Kidney (tissue), 13 donors: ENCODE measurements at regions not wholly inside any gene's neighbourhood (a gene's known extent, or its start where the extent isn't known, plus 50 kb on each side); places are given as distances from the start of the nearest gene placed in this dataset.

Experiments
- DNase-seq, 5 donors: peaks; one replicate each; pipeline ENCODE4 v3.0.0-alpha.2; 2013 to 2020
- FAIRE-seq: peaks from 2 replicates; lab custom pipeline; 2012; peaks lifted over from hg19 to GRCh38; lab: Jason Lieb, UNC
- H3K27ac ChIP-seq, 2 donors: one replicate each; pipeline ENCODE4 v1.7.0; 2013; ENCODE audit warnings: low read depth in 2 of 2, low read length in 2 of 2, inconsistent platforms in 1 of 2
- H3K27me3 ChIP-seq: one replicate; pipeline ENCODE4 v1.7.1; 2013; ENCODE audit warnings: low read length, inconsistent platforms; ENCODE audit not compliant: control insufficient read depth, insufficient read depth
- H3K36me3 ChIP-seq, 3 donors: one replicate each; pipeline versions ENCODE4 v1.7.0 to v1.7.1; 2013; ENCODE audit warnings: low read length in 3 of 3, control low read depth in 1 of 3, inconsistent platforms in 1 of 3; ENCODE audit not compliant: insufficient read depth in 3 of 3, control insufficient read depth in 2 of 3
- H3K4me1 ChIP-seq, 3 donors: one replicate each; pipeline versions ENCODE4 v1.7.0 to v1.7.1; 2013; ENCODE audit warnings: low read length in 3 of 3, inconsistent platforms in 1 of 3, low read depth in 1 of 3; ENCODE audit not compliant: control insufficient read depth in 2 of 3, insufficient read depth in 2 of 3
- H3K4me3 ChIP-seq, 3 donors: one replicate each; pipeline versions ENCODE4 v1.7.0 to v1.8.1; 2013; ENCODE audit warnings: low read length in 3 of 3, control low read depth in 1 of 3, inconsistent platforms in 1 of 3
- H3K9ac ChIP-seq, 3 donors: one replicate each; pipeline versions ENCODE4 v1.7.0 to v1.7.1; 2013; ENCODE audit warnings: low read length in 3 of 3, control low read depth in 1 of 3, inconsistent platforms in 1 of 3
- H3K9me3 ChIP-seq, 3 donors: one replicate each; pipeline versions ENCODE4 v1.7.0 to v1.7.1; 2013; ENCODE audit warnings: low read length in 3 of 3, control low read depth in 1 of 3, inconsistent platforms in 1 of 3; ENCODE audit not compliant: control insufficient read depth in 2 of 3, insufficient read depth in 1 of 3
- CTCF ChIP-seq: IDR thresholded peaks from 3 replicates; pipeline ENCODE4 v1.5.1; 2012; ENCODE audit warnings: mild to moderate bottlenecking, moderate library complexity, borderline replicate concordance; ENCODE audit not compliant: insufficient read depth; ENCODE audit errors: extremely low read depth
- intact Hi-C: fragments of 100-400 bp; cut with DNase I; formaldehyde crosslinking; loops from one replicate; pipeline ENCODE4 v1.11.1; 2022
- donor health status: control.
- donor health status: control.
- donor health status: control.
- donor health status: control.
- donor health status: control.
- donor health status: DM: yes; HTN: yes; CAD: no.
- donor health status: Normal renal cell carcinoma (clear cell type).

- DNase-seq, result peak in 1 of 5 donors; percentile 57
- no peaks in the 10 kb centered on the region for H3K9me3 ChIP-seq
- no peak for FAIRE-seq
- no peak for TF ChIP-seq CTCF
- no peak overlapping the region for H3K4me3 ChIP-seq
- no peaks in the 10 kb centered on the region for H3K27me3 ChIP-seq
- H3K27ac ChIP-seq, result no peak overlapping the region
- intact Hi-C loops, result no loop called here
- no peaks in the 10 kb centered on the region for H3K36me3 ChIP-seq
- no peak overlapping the region for H3K9ac ChIP-seq
- peaks cover 0 to 14% (median 0%) of the 10 kb centered on the region in 3 donors for H3K4me1 ChIP-seq
Measured at GRCh38 chr9:91160599-91161464, 200.9 kb downstream of the AUH start.

DNA sequence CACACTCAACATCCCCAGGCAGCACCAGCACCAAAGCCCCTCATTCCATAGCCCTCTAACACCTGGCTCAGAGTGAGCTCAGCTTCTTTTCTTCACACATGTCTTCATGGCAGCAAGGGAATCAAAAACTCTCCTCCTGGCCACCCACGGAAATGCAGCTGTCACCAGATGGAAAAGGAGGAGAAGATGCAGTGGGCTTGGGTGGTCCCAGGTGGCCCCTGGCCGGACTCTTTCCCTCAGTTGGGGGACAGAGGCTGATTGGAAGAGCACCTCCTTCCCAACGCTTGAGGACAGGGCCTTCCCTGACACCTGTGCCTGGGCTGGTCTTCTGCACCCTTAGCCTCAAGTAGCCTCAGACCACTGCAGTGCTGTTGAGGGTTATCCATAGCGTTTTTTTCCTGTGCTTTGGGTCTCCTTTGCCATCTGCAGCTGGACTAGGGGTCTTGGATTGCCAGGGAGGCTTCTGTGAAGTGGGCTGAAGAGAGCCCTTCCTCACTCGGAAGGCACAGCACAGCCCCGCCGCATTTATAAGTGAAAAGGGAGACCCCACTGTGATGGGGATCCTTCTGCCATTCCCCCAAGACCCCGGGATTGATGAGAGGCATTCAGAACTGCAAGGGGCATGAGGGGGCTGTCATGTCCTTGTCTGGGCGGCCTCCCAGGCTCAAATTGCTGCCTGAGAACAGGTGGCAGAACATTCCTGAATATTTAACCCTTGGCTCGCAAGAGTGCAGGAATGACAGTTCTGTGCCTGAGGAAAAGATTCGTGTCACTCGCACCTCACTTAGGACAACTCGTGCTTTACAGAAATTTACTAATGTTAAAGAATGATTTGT, 200.0 kb downstream of the AUH start:
- H3K4me3 ChIP-seq, result no peak overlapping the region
- H3K4me1 ChIP-seq, result peaks cover 0 to 16% (median 0%) of the 10 kb centered on the region in 3 donors
- FAIRE-seq, result no peak
- no peak overlapping the region for H3K27ac ChIP-seq
- no peaks in the 10 kb centered on the region for H3K36me3 ChIP-seq
- DNase-seq, result peak in 1 of 5 donors; percentile 20
- no peak for TF ChIP-seq CTCF
- no peaks in the 10 kb centered on the region for H3K9me3 ChIP-seq
- intact Hi-C loops, result no loop called here
- H3K9ac ChIP-seq, result no peak overlapping the region
- H3K27me3 ChIP-seq, result no peaks in the 10 kb centered on the region

DNA sequence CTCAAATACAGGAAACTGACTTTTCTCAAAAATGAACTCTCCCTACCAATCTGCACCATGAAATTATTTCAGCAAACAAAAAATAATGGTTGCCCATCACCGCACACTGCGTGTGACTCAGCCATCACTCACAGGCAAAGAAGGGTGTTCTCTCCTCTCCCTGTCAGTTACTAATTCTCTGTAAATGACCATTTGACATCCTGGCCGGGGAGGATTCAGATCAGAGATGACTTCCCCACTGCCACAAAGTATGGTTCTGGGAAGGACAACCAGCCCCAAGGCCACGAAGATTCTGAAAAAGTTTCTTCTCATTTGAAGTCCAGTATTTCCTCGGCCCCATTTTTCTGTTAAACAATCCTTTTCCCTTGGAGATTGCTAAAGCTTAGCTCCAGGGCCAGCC, 199.4 kb downstream of the AUH start:
- H3K27ac ChIP-seq, result no peak overlapping the region
- intact Hi-C loops, result no loop called here
- H3K4me3 ChIP-seq, result no peak overlapping the region
- H3K27me3 ChIP-seq, result no peaks in the 10 kb centered on the region
- no peaks in the 10 kb centered on the region for H3K9me3 ChIP-seq
- peaks cover 0 to 16% (median 0%) of the 10 kb centered on the region in 3 donors for H3K4me1 ChIP-seq
- no peak for DNase-seq
- H3K9ac ChIP-seq, result no peak overlapping the region
- no peak for FAIRE-seq
- TF ChIP-seq CTCF, result no peak
- no peaks in the 10 kb centered on the region for H3K36me3 ChIP-seq
